8988T (cell line): ENCODE measurements at regions not wholly inside any gene's neighbourhood (a gene's known extent, or its start where the extent isn't known, plus 50 kb on each side); places are given as distances from the start of the nearest gene placed in this dataset.

ENCODE experiments used
- DNase-seq: peaks from one replicate; pipeline ENCODE4 v3.0.0; 2011

GRCh38 chr5:97606531-97606930 lies 423.5 kb upstream of the RIOK2 start:
- no peak for DNase-seq

GRCh38 chr5:97608501-97608900 lies 425.5 kb upstream of the RIOK2 start:
- no peak for DNase-seq

- no peak for DNase-seq
Measured at GRCh38 chr5:97618721-97619120, 435.7 kb upstream of the RIOK2 start.

- DNase-seq = no peak
Measured at GRCh38 chr5:97623441-97623840, 440.4 kb upstream of the RIOK2 start.

- DNase-seq = no peak
Measured at GRCh38 chr5:97624886-97625285, 441.8 kb upstream of the RIOK2 start.

GRCh38 chr5:97627272-97627671 lies 444.2 kb upstream of the RIOK2 start:
- DNase-seq = no peak

- no peak for DNase-seq
Measured at GRCh38 chr5:97628031-97628430, 445.0 kb upstream of the RIOK2 start.

GRCh38 chr5:97628807-97629206 lies 445.8 kb upstream of the RIOK2 start:
- no peak for DNase-seq

GRCh38 chr5:97629276-97629675 lies 446.2 kb upstream of the RIOK2 start:
- no peak for DNase-seq

GRCh38 chr5:97635553-97635952 lies 452.5 kb upstream of the RIOK2 start:
- no peak for DNase-seq

- no peak for DNase-seq
Measured at GRCh38 chr5:97636766-97637165, 453.7 kb upstream of the RIOK2 start.

GRCh38 chr5:97641081-97641480 lies 458.0 kb upstream of the RIOK2 start:
- no peak for DNase-seq

- no peak for DNase-seq
Measured at GRCh38 chr5:97644206-97644605, 461.2 kb upstream of the RIOK2 start.

- DNase-seq = no peak
Measured at GRCh38 chr5:97644896-97645295, 461.8 kb upstream of the RIOK2 start.

GRCh38 chr5:97657239-97657638 lies 474.2 kb upstream of the RIOK2 start:
- DNase-seq = no peak

GRCh38 chr5:97658116-97658900 lies 475.3 kb upstream of the RIOK2 start:
- no peak for DNase-seq

GRCh38 chr5:97666783-97667182 lies 483.7 kb upstream of the RIOK2 start:
- no peak for DNase-seq

GRCh38 chr5:97670447-97670846 lies 487.4 kb upstream of the RIOK2 start:
- no peak for DNase-seq

GRCh38 chr5:97676608-97677007 lies 493.6 kb upstream of the RIOK2 start:
- no peak for DNase-seq

- DNase-seq = no peak
Measured at GRCh38 chr5:97694091-97694490, 511.0 kb upstream of the RIOK2 start.

GRCh38 chr5:97714424-97714823 lies 531.4 kb upstream of the RIOK2 start:
- no peak for DNase-seq

GRCh38 chr5:97726106-97726505 lies 543.1 kb upstream of the RIOK2 start:
- DNase-seq = no peak

- DNase-seq = no peak
Measured at GRCh38 chr5:97728920-97729319, 545.9 kb upstream of the RIOK2 start.

GRCh38 chr5:97729938-97730337 lies 546.9 kb upstream of the RIOK2 start:
- no peak for DNase-seq

GRCh38 chr5:97735209-97735608 lies 552.2 kb upstream of the RIOK2 start:
- no peak for DNase-seq
